Fibroblast of skin of abdomen (primary cell): ENCODE measurements at regions not wholly inside any gene's neighbourhood (a gene's known extent, or its start where the extent isn't known, plus 50 kb on each side); places are given as distances from the start of the nearest gene placed in this dataset.
"Not testable (repeated sequence)": the region's sequence is repeated elsewhere in the genome, so short reads cannot be mapped to it uniquely, and the experiment has no call there.

ENCODE experiments used
- DNase-seq: peaks from one replicate; pipeline ENCODE4 v3.0.0-alpha.2; 2013

DNA sequence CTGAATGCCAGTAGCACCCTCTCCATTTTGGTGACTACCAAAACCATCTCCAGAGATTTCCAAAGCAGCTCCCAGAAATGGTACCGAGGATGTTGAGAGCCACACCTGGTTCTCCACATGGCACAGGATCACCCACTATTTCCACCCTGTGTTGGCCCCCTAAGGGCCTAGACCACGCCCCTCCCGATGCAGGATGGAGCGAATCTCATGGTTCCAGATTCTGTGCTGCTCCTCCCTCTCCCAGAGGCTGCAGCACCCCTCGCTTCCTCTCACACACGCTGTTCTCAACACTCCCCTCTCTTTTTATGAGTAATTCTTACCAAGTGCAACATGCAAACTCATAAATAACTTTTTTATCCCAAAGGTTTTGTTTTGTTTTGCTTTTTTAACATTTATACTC lies 571.5 kb downstream of the STK39 start:
- no peak for DNase-seq

DNA sequence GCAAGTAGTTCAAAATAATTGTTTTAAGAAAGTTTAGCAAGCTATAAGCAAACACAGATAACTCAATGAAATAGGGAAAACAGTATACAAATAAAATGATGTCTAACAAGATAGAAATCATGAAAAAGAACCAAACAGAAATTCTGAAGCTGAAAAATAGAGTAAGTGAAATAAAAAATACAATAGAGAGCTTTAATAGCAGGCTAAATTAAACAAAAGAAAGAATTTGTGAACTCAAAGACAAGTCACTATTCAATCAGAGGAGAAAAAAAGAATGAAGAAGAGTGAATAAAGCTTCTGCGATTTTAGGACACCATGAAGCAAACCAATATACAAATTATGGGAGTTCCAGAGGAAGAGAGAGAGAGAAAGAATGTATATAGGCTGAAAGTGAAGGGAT lies 576.8 kb downstream of the STK39 start:
- DNase-seq: no peak

DNA sequence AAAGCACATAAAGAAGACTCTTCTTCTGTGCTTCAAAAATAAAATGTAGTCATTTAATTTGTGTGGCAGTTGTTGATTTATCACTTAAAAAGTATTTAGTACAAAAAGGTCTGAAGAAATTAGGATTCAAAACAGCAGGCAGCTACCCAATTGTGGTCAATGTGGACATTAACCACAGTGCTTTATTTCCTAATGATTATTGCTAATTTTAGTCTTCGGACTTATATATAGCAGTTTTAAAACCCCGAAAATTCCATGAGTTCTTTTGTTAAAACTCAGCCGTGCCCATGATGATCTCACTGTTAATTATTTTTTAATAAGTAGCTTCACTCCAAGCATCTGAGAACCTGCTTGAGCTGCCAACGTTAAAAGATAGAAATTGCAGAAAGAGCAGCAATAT lies 594.3 kb downstream of the STK39 start:
- DNase-seq: no peak

DNA sequence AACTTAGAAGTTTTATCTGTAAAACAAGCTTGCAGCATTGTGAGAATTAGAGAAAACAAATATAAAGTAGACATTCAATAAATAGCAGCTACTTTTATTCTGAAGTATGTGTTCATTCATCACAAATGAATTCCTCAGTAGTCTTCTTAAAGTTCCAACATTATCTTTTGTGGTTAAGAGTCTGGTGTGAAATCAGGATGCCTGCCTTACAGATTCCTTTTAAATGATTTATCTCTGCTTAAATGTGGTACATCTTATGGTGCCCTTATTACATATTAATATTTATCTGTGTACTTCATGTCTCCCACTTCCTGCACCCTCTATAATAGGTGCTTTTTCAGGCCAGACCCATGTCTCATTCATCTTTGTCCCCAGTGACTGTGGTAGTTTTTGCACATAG lies 595.0 kb downstream of the STK39 start:
- no peak for DNase-seq

DNA sequence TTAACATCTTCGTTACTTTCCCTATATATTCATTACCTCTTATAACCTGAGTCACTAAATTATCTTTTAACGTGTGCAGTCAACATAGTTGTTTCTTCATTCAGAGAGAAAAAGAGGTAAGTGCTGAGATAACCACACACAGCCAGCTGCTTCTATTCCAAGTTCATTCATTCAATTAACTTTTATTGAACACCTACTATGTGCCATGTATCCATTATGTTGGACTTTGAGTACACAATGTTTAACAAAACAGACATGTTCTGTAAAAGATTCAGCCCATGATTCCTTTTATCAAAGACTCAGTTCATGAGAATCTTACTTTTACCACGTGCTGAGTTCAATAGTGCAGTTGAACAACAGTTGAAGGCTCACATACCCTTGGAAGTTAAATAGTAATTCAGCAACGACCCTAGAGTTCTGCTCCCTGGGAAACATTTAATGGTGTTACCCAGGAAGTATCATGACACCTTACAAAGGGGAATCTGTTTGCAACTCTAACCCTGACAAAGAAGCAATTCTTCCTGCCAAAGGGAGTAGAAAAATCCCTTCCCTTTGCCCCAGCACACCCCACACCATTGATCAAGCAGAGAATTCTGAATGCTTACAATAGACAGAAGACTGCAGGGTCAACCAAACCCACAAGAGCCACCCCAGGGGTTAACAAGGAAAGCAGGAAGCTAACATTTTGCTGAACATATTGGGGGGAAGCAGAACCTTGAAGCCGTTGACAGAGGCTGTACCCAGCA lies 595.8 kb downstream of the STK39 start:
- no peak for DNase-seq

DNA sequence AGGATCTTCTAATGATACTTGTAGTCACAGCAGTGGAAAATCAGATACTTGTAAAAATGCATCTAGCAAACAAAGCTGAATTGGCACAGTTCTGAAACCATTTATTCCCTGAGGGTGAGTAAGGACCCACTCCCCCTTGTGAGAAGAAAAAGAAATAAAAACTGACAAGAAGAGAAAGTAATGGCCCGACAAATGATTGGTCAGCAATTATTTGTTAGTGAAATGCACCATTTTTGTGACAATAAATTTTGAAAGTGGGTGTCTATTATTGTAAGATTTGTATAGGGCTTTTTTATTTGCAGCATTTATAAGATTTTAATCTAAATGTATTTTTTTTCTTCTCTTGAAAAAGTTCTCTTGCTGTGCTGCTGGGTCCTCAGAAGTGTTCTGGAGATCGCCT lies 600.8 kb downstream of the STK39 start:
- no peak for DNase-seq

DNA sequence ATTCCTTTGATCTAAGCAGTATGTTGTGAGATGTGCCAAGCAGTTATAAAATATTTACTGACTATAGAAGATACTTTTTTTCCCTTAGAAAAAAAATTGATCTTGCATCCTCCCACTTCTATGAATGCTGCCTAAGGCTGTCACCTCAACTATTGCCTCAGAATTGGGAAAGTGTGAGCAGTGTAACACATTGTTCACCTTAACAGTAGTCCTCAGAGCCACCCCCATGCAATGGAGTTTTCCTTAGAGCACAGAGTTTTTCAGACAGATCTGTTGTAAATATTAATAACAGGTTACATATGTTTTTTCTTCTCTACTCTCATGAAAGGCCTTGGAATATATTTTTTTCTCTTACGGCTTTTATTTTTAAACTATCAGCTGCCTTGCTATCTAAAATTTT lies 607.3 kb downstream of the STK39 start:
- DNase-seq: no peak

DNA sequence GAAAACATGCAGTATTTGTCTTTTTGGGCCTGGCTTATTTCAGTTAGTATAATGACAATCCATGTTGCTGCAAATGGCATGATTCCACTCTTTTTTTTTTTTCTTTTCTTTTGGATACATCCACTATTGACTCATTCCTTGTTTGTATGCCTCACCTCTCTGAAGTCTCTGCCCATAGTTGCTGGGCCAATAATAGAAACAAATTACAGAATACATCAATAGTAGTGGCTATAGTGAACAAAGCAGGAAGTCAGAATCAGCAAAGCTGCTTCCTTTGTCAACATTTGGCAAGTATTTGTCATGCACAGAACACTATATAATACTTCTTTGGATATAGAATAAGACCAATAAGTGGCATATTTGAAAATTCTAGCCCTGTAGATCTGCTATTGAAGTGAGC lies 609.7 kb downstream of the STK39 start:
- DNase-seq: no peak

DNA sequence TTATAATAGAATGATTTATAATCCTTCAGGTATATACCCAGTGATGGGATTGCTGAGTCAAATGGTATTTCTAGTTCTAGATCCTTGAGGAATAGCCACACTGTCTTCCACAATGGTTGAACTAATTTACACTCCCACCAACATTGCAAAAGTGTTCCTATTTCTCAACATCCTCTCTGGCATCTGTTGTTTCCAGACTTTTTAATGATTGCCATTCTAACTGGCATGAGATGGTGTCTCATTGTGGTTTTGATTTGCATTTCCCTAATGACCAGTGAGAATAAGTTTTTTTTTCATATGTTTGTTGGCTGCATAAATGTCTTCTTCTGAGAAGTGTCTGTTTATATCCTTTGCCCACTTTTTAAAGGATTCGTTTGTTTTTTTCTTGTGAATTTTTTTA lies 615.1 kb downstream of the STK39 start:
- DNase-seq: not testable (repeated sequence)

DNA sequence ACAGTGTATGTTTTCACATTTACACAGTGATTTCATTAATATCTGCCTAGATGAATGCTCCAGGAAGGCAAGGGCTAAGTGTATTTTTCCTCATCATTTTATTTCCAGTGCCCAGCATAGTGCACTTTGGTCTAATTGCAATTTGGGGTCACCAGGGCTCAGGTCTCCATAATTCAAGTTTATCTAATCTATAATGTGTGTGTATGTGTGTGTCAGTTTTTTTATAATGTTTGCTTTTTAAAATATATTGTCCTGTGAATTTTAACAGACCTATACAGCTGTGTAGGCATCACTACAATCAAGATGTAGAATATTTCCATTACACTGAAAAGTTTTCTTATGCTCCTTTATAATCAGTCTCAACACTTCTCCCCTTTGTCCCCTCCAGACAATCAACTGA lies 620.4 kb downstream of the STK39 start:
- no peak for DNase-seq

DNA sequence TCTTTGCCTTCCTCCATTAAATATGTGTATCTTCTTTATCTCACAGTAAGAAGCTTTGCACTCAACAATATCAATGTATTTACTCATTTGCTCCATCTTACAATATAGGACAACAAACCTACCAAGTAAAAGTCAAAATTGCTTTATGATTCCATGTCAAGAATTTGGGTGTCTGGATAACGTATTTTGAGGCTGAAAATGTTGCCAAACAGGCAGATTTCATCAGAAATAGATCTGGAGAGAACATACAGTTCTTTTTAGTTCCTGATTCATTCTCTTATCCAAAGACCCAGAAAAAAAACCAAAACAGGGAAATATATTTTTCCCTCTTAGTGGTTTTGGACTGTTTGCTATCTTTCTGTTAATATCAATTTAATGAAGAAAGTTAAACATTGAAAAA lies 621.1 kb downstream of the STK39 start:
- DNase-seq: no peak

DNA sequence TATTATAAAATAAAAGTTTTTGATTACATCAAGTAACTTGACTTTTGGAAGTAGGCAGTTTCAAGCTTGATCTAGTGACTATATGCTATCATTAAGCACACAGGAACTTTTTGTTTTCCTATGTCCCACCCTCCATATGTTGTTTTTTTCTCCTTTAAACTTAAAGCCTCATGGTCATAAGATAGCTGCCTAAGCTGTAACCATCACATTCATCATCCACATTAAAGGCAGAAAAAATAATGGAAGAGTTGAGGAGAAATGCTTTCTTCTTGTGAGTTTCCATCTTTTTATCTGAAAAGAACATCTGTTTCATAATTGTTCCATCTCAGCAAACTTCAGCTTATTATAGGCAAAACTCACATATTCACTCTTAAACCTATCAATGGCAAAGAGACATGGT lies 630.4 kb downstream of the STK39 start:
- DNase-seq: no peak

DNA sequence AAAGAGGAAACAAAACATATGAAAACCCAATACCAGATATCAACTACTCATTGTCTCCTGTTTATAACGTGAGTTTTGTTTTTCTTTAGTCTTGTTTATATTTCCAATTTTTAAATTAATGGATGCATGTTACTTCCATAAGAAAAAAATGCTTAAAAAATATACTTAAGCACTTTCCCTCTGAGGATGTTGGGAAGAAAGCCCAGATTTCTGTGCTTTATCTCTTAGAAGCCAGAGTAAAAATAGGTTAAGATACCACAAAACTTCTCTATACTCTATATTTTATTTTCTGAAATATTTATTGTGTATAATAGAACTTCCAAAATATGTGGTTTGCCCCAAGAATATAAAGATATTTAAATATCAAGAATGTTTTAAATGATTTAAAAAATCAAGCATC lies 633.9 kb downstream of the STK39 start:
- no peak for DNase-seq

DNA sequence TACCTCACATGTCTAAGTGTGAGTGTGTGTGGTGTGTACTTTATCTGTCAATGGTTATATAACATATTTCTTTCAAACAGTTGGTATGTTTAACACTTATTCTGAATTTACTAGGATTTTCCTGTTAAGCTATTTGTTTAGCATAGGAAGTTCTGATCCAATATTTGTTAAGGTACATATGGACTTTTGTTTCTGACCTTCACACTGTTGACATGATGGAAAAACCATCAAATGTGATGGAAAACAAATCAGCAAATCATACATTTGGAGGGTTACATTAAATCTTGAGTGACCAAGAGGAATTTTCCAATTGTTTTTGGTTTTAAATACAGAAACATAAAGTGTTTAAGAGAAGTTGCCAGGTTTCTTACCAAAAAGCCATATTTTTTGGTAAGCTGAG lies 638.9 kb downstream of the STK39 start:
- DNase-seq: no peak

DNA sequence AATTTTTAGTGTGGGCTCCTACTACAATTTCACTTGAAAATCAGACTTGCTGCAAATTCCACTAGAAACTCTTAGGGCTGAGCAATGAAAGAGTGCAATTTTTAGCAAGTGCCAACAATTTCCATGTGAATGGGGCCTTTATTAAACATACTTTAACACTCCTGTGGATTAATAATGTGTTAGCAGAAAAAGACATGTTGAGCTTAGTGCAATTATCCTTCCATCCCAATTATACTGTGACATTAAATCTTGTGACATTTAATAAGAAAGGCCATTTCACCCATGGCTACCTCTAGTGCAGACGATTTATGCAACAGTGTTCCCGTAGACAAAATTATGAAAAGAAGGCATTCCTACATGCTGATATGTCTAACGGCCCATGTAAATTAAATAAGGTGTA lies 639.7 kb downstream of the STK39 start:
- no peak for DNase-seq

DNA sequence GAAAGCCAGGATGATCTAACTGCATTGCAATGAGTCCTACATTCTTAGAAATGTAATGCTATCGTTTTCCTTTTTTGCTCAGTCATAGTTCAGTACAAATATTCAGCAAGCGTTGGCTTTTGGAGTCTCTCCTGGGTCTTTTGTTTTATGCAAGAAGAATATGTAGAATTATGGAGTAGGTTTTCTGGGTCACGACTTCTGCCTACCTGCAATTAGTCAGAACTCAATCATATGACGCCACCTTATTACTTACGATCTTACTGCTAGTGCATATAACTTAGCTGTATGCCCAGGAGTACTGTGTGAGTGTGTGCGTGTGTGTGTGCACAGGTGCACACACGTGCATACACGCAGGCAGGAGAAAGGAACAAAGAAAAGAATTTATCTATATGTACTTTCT lies 640.2 kb downstream of the STK39 start:
- no peak for DNase-seq

DNA sequence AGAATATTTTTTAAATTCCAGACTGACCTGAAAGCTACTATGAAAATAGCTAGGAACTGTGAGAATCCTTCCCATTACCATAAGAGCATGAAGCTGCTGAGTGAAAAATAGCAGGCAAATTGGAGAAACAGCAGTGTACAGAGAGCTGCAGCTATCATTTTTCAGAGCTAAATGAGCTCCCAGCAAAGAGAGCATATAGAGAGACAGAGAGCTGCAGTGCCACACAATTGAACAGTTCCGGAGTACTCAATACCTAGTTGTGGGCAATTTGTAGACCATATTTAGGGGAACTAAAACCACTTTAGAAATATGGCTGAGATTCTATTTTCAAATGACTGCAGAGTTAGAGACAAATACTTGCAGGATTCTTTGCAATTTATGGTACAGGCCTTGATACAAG lies 645.3 kb downstream of the STK39 start:
- no peak for DNase-seq

DNA sequence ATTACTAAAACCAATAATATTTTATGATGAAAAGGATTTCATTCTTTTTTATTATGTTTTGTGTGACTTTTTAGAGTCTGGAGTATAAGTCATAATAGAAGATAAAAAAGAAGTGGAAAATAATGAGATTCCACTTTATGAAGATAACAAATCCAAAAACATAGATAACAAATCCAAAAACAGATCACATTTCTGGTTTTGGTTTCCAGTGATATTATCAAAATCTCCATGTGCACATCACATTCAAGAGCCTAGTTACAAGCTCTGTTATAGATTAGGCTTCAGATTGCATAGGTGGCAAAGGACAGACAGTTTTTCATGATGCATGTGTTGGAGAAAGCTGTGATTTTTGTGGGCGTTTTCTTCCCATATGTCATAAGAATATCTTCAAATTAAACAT lies 648.2 kb downstream of the STK39 start:
- DNase-seq: no peak

DNA sequence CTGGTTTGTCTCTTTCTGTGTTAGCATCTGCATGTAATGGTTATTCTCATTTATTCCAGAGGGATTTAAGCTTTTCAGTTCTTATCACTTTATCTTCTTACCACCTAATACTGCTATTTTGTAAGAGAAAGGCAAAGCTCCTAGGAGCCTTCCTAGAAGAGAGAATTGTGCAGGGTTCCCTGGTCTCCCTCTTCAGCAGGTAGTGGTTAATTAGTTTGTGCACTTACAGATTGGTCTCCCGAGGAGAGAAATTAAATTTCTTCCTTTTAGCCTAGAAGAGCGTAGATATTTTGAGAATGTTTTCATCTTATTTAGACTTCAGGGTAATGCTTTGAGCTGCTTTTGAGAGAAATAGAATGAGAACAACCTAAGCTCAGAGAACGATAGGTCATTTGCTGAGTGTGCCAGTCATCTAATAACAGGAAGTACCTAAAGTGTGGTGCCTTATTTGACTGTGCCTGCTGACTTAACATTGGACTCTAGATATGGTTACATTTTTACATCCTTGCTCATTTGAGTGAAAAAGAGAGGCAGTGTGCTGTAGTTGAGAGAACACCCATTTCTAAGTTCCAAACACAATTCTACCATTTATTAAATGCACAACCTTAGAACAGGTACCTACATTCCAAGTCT lies 651.4 kb downstream of the STK39 start:
- no peak for DNase-seq

DNA sequence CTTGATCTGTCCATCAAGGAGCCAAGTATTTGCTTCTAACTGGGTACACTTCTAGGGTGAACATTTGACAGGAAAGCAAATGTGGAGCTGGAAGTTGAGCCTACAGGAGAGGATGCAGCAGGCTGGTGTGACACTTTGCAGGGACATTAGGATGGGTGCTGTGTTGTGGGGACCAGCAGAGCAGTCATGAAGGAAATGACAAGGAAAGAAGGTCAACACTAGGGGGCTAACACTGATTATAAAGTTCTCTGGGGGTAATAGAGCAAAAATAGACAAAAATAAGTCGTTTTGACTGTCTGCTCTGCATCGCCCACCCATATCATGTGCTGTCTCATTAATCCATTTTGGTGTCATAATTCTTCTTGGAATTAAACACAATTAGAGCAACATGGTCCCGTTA lies 652.4 kb downstream of the STK39 start:
- no peak for DNase-seq

DNA sequence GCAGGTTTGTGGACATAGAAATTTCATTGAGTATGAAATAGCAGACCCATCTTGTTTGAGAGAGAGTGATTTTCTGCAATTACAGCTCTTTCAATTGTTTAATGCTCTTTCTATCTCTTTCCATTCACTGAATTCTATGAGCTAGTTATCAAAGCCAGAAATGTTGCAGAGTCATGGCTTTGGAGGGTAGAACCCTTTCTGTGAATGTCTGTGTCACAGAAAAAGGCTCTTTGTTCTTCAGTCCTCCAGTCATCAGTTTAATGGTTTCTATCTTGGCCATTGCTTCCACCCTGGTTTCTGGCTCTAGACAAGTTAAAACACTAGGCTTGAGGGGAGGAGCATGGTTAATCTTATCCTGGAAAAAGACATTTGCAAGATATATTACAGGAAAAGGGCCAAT lies 655.0 kb downstream of the STK39 start:
- DNase-seq: no peak

DNA sequence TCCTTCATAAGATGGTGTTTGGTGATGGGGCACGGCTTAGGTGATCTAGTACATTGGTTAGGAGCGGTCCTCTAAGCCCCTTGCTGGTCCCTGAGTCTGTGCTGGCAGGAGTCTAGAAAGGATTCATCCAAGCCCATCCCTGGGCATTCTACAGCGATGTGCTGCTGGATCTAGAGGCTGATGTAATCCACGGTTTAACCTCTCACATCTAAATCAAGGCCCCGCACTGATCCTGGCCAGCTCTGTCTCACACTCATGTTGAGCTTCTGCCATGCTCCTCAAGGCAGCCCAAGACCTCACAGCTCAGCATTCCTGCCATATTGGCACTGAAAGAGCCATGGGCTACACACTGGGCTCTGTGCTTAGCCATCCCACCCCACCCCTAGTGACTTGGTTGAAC lies 664.8 kb downstream of the STK39 start:
- DNase-seq: no peak

DNA sequence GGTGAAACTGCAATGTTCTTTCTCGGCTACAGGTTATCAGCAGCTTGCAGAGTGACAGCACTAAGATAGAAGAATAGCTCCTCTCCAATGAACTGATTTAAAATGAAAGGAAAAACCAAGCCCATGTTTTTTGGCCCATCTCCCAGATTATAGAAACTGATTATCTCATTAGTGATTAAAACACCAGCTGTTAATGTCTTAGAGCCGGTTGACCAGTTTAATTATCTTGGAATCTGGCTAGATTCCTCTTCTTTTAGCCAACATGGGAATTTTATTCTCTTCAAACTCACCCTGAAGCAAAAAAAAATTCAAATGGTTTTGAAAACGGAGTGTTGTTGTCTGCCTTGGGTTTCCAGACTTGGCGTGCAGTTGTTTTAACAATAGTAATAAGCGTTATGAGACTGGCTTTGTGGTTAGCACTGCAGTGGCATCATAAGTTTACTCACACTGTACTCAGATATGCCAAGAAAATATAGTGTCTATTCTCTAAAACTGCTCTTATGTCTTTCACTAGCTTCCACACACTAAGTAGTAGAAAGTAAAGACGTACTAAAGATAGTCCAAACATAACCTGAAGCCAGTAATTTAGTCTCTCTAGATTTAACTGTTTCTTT lies 665.3 kb downstream of the STK39 start:
- no peak for DNase-seq

DNA sequence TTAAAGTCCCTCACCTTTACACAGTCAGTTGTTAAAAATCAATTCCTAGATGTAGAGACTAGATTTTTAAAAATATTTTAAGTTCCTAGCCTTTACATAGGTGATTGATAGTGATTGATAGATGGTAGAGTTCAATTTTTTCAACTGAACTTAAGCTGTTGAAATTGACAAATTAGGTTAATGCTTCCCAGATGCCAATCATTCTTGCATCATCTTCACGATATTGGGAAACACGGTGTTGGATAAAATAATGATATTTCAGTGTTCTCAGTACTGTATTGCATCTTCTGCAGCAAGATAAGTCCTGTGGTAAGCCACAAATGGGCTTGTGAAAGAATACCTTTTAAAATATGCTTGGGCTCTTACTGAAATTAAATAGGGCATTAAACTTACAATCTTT lies 667.6 kb downstream of the STK39 start:
- no peak for DNase-seq
